Calu3 (cell line): ENCODE measurements at regions not wholly inside any gene's neighbourhood (a gene's known extent, or its start where the extent isn't known, plus 50 kb on each side); places are given as distances from the start of the nearest gene placed in this dataset.
"Not testable (repeated sequence)": the region's sequence is repeated elsewhere in the genome, so short reads cannot be mapped to it uniquely, and the experiment has no call there.

Experiments
- BruUV-seq: library from RNA; stranded (reverse); fragments of 400-500 nt; replicated peaks from 2 replicates; lab custom pipeline; 2021; lab: Mats Ljungman, UMichigan
- CTCF ChIA-PET: fragments of 300-600 bp; sonication (Branson Sonifier 250); formaldehyde crosslinking; loops from one replicate; lab custom pipeline; 2022; ENCODE audit warnings: antibody characterized with exemption; lab: Charles Lee
- DNase-seq: peaks from one replicate; pipeline ENCODE4 v3.0.0; 2022
- H3K27ac Mint-ChIP-seq: one replicate; pipeline ENCODE4 v1.8.0; 2022; ENCODE audit warnings: mixed read lengths; ENCODE audit not compliant: unreplicated experiment
- H3K27me3 Mint-ChIP-seq: one replicate; pipeline ENCODE4 v1.8.0; 2022; ENCODE audit warnings: mixed read lengths; ENCODE audit not compliant: unreplicated experiment
- H3K36me3 Mint-ChIP-seq: one replicate; pipeline ENCODE4 v1.8.0; 2022; ENCODE audit warnings: mild to moderate bottlenecking, moderate library complexity, mixed read lengths; ENCODE audit not compliant: insufficient read depth, unreplicated experiment
- H3K4me1 Mint-ChIP-seq: one replicate; pipeline ENCODE4 v1.8.0; 2022; ENCODE audit warnings: mild to moderate bottlenecking, low read depth, mixed read lengths; ENCODE audit not compliant: unreplicated experiment
- H3K4me3 Mint-ChIP-seq: one replicate; pipeline ENCODE4 v1.8.0; 2022; ENCODE audit warnings: mild to moderate bottlenecking, low read depth, moderate library complexity, mixed read lengths; ENCODE audit not compliant: unreplicated experiment
- H3K9me3 Mint-ChIP-seq: one replicate; pipeline ENCODE4 v1.8.0; 2022; ENCODE audit warnings: low read depth, mixed read lengths; ENCODE audit not compliant: unreplicated experiment
- CTCF ChIP-seq: fragments of 200-600 bp; IDR thresholded peaks from one replicate; pipeline ENCODE4 v1.8.0; 2022; ENCODE audit warnings: antibody characterized with exemption; ENCODE audit not compliant: unreplicated experiment
- intact Hi-C: fragments of 100-400 bp; cut with micrococcal nuclease; formaldehyde crosslinking; loops from one replicate; pipeline ENCODE4 v1.10.0; 2022; ENCODE audit not compliant: unreplicated experiment

- H3K4me3 Mint-ChIP-seq: no peak overlapping the region
- CTCF ChIA-PET: no interaction called here
- no TSS peak for BruUV-seq
Measured at GRCh38 chr1:198959676-198960075, 320.8 kb downstream of the PTPRC start.

GRCh38 chr1:198963796-198964195 is 325.0 kb downstream of the PTPRC start:
- DNase-seq, BruUV-seq, intact Hi-C loops, H3K27ac Mint-ChIP-seq, CTCF ChIA-PET, H3K9me3 Mint-ChIP-seq, H3K27me3 Mint-ChIP-seq, H3K4me3 Mint-ChIP-seq, H3K36me3 Mint-ChIP-seq, H3K4me1 Mint-ChIP-seq: not testable (repeated sequence)

More at GRCh38 chr1:198959676-198960075, 320.8 kb downstream of the PTPRC start:
- H3K36me3 Mint-ChIP-seq: no peaks in the 10 kb centered on the region
- H3K4me1 Mint-ChIP-seq: no peaks in the 10 kb centered on the region
- TF ChIP-seq CTCF: no peak
- intact Hi-C loops: no loop called here
- no peak for DNase-seq
- no peaks in the 10 kb centered on the region for H3K27me3 Mint-ChIP-seq
- no peak overlapping the region for H3K27ac Mint-ChIP-seq
- H3K9me3 Mint-ChIP-seq: peaks cover 3% of the 10 kb centered on the region

GRCh38 chr1:198966519-198966918 is 327.7 kb downstream of the PTPRC start:
- Mint-ChIP-seq H3K9me3 (peaks cover 6% of the 10 kb centered on the region), H3K27me3 (no peaks in the 10 kb centered on the region), H3K27ac (no peak overlapping the region), H3K4me3 (no peak overlapping the region), H3K4me1 (peaks cover 12% of the 10 kb centered on the region), H3K36me3 (no peaks in the 10 kb centered on the region)
- no peak for TF ChIP-seq CTCF
- BruUV-seq: no TSS peak
- intact Hi-C loops: no loop called here
- CTCF ChIA-PET: no interaction called here
- no peak for DNase-seq

- no peak overlapping the region for H3K27ac Mint-ChIP-seq
- H3K9me3 Mint-ChIP-seq: peaks cover 6% of the 10 kb centered on the region
- H3K27me3 Mint-ChIP-seq: no peaks in the 10 kb centered on the region
- H3K4me3 Mint-ChIP-seq: no peak overlapping the region
- no peak for TF ChIP-seq CTCF
- no TSS peak for BruUV-seq
- no peak for DNase-seq
- CTCF ChIA-PET: no interaction called here
- H3K4me1 Mint-ChIP-seq: peaks cover 14% of the 10 kb centered on the region
- intact Hi-C loops: no loop called here
- H3K36me3 Mint-ChIP-seq: no peaks in the 10 kb centered on the region
Measured at GRCh38 chr1:198967566-198967965, 328.7 kb downstream of the PTPRC start.

- Mint-ChIP-seq H3K27me3 (no peaks in the 10 kb centered on the region), H3K4me1 (peaks cover 14% of the 10 kb centered on the region), H3K27ac (no peak overlapping the region), H3K9me3 (peaks cover 3% of the 10 kb centered on the region), H3K36me3 (no peaks in the 10 kb centered on the region), H3K4me3 (no peak overlapping the region)
- CTCF ChIA-PET: no interaction called here
- no TSS peak for BruUV-seq
- no peak for TF ChIP-seq CTCF
- intact Hi-C loops: no loop called here
- no peak for DNase-seq
Measured at GRCh38 chr1:198968866-198969265, 330.0 kb downstream of the PTPRC start.
